HFFc6 (cell line): ENCODE measurements at regions not wholly inside any gene's neighbourhood (a gene's known extent, or its start where the extent isn't known, plus 50 kb on each side); places are given as distances from the start of the nearest gene placed in this dataset.

ENCODE experiments used
- DNase-seq: peaks from one replicate; pipeline ENCODE4 v3.0.0-alpha.2; 2018
- H3K27ac Mint-ChIP-seq: 2 replicates; pipeline ENCODE4 v1.8.0; 2020; ENCODE audit warnings: mild to moderate bottlenecking, mixed read lengths
- H3K27me3 Mint-ChIP-seq: 2 replicates; pipeline ENCODE4 v1.8.0; 2021; ENCODE audit warnings: mild to moderate bottlenecking, moderate library complexity, mixed read lengths; ENCODE audit not compliant: insufficient read depth
- H3K36me3 Mint-ChIP-seq: 2 replicates; pipeline ENCODE4 v1.8.0; 2021; ENCODE audit warnings: low read depth, mixed read lengths
- H3K4me1 Mint-ChIP-seq: 2 replicates; pipeline ENCODE4 v1.8.0; 2020; ENCODE audit warnings: low read depth, mixed read lengths
- H3K4me3 Mint-ChIP-seq: 2 replicates; pipeline ENCODE4 v1.8.0; 2020; ENCODE audit warnings: mild to moderate bottlenecking, moderate library complexity, mixed read lengths
- H3K9me3 Mint-ChIP-seq: 2 replicates; pipeline ENCODE4 v1.8.0; 2020; ENCODE audit warnings: mild to moderate bottlenecking, mixed read lengths
- TF ChIP-seq, protein P1 (sequence below): fragments of 200-600 bp; sonication (generic); IDR thresholded peaks from 2 replicates; pipeline ENCODE4 v1.5.0; 2021; ENCODE audit warnings: antibody characterized with exemption, mild to moderate bottlenecking

DNA sequence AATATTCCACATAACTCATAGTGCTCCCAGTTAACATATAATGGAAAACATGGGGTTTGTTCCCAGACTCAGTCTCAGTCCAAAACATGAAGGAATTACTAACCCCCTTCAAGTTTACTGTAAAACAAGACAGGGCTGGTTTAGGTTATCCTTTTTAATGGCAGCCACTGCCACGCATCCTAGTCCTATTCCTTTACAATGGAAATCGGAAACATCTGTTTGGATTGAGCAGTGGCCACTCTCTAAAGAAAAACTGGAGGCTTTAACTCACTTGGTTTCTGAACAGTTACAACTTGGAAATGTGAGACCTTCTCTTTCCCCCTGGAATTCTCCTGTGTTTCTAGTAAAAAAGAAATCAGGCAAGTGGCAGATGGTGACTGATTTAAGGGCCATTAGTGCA is 609.9 kb upstream of the ACO1 start:
- DNase-seq = no peak
- H3K4me3 Mint-ChIP-seq = no peak overlapping the region
- TF ChIP-seq, protein P1, sequence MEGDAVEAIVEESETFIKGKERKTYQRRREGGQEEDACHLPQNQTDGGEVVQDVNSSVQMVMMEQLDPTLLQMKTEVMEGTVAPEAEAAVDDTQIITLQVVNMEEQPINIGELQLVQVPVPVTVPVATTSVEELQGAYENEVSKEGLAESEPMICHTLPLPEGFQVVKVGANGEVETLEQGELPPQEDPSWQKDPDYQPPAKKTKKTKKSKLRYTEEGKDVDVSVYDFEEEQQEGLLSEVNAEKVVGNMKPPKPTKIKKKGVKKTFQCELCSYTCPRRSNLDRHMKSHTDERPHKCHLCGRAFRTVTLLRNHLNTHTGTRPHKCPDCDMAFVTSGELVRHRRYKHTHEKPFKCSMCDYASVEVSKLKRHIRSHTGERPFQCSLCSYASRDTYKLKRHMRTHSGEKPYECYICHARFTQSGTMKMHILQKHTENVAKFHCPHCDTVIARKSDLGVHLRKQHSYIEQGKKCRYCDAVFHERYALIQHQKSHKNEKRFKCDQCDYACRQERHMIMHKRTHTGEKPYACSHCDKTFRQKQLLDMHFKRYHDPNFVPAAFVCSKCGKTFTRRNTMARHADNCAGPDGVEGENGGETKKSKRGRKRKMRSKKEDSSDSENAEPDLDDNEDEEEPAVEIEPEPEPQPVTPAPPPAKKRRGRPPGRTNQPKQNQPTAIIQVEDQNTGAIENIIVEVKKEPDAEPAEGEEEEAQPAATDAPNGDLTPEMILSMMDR = no peak
- peaks cover 8% of the 10 kb centered on the region for H3K36me3 Mint-ChIP-seq
- no peaks in the 10 kb centered on the region for H3K4me1 Mint-ChIP-seq
- H3K27ac Mint-ChIP-seq = no peak overlapping the region
- H3K27me3 Mint-ChIP-seq = no peaks in the 10 kb centered on the region
- H3K9me3 Mint-ChIP-seq = peaks cover 56% of the 10 kb centered on the region

DNA sequence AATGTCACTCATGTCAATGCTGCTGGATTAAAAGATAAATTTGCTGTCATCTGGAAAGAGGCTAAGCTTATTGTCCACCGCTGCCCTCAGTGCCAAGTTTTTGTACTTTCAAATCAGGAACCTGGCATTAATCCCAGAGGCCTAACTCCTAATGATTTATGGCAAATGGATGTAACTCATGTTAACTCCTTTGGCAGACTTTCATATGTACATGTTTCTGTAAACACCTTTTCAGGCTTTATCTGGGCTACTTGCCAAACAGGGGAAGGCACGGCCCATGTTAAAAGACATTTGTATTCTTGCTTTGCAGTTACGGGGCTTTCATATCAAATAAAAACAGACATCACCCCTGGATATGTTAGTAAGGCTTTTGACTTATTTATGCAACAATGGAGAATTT is 608.0 kb upstream of the ACO1 start:
- H3K4me3 Mint-ChIP-seq = no peak overlapping the region
- TF ChIP-seq, protein P1 = no peak
- H3K9me3 Mint-ChIP-seq = peaks cover 61% of the 10 kb centered on the region
- H3K27ac Mint-ChIP-seq = no peak overlapping the region
- DNase-seq = no peak
- H3K36me3 Mint-ChIP-seq = peaks cover 8% of the 10 kb centered on the region
- no peaks in the 10 kb centered on the region for H3K4me1 Mint-ChIP-seq
- H3K27me3 Mint-ChIP-seq = no peaks in the 10 kb centered on the region

DNA sequence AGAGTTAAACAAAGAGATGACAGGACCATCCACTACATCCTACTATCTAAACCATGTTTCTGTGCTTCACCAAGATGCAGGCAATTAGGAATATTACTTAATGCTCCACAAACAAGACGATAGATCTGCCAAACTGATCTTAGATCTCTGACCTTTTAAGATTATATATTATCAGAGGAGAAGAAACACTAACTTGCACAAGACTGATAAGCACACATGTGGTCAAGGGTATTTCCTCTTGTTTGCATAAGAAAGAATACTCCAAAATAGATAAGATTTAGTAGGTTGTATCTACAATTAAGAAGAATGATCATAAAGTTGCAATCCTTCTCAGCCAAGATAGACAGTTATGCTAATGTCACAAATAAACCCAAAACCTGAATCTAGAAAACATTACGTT is 601.0 kb upstream of the ACO1 start:
- no peak overlapping the region for H3K27ac Mint-ChIP-seq
- H3K27me3 Mint-ChIP-seq = no peaks in the 10 kb centered on the region
- no peak overlapping the region for H3K4me3 Mint-ChIP-seq
- no peaks in the 10 kb centered on the region for H3K4me1 Mint-ChIP-seq
- H3K36me3 Mint-ChIP-seq = no peaks in the 10 kb centered on the region; the same call in 1 of the 2 replicates
- TF ChIP-seq, protein P1 = no peak
- peaks cover 48% of the 10 kb centered on the region for H3K9me3 Mint-ChIP-seq
- no peak for DNase-seq

DNA sequence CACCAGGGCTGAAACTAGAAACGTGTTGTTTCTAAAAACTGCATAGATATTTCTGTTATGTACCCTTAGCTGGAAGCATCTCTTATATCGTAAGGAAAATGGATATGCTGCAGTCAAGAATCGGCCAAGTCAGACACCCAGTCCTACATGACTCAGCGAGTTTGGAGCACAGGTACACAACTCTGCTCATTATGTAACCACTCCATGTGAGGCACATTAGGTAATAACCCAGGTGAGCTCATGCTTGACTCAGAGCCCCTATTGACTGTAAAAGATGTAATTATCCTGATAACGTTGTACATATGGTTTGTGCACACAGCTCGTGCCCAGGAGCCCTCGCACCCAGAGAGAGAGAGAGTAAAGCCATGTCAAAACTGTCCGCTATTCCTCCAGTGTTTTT is 593.7 kb upstream of the ACO1 start:
- Mint-ChIP-seq H3K4me3 (no peak overlapping the region), H3K27ac (no peak overlapping the region), H3K4me1 (no peaks in the 10 kb centered on the region), H3K36me3 (no peaks in the 10 kb centered on the region), H3K9me3 (peaks cover 8% of the 10 kb centered on the region), H3K27me3 (no peaks in the 10 kb centered on the region)
- DNase-seq = no peak
- TF ChIP-seq, protein P1 = no peak

DNA sequence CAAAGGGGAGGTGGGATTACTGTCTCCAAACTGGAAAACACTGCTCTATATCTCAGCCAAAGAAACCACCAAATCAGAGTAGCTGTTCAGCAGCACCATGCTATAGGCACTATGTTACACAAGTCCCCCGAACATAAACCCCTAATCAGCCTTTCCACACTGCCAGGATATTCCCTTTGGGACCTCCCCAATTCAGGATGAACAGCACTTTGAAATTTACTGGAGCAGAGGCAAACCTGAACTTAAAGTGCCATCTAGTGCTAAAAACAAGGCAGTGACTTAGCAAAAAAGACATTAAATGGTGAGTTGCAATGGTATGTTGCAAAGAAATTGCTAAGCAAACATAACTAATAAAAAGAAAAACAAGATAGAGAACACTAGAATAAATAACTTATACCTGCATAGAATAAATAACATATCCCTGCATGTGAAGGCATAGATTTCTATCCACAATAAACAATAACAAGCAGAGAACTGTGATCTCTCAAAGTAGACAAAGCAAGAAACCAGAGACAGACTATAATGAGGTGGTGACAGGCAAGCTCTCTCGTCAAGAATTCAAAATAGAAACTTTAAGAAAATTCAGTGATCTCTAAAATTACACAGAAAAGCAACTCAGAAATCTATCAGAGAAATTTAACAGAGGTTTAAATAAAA is 584.4 kb upstream of the ACO1 start:
- Mint-ChIP-seq H3K4me3 (no peak overlapping the region), H3K36me3 (no peaks in the 10 kb centered on the region), H3K9me3 (peaks cover 42% of the 10 kb centered on the region), H3K27me3 (no peaks in the 10 kb centered on the region; the same call in 1 of the 2 replicates), H3K4me1 (no peaks in the 10 kb centered on the region), H3K27ac (no peak overlapping the region)
- DNase-seq = no peak
- TF ChIP-seq, protein P1 = no peak; the same call in 1 of the 2 replicates
